Thymus (tissue), 11 donors: ENCODE measurements at regions not wholly inside any gene's neighbourhood (a gene's known extent, or its start where the extent isn't known, plus 50 kb on each side); places are given as distances from the start of the nearest gene placed in this dataset.
"Not testable (repeated sequence)": the region's sequence is repeated elsewhere in the genome, so short reads cannot be mapped to it uniquely, and the experiment has no call there.

Experiments
- DNase-seq, 9 donors: peaks; one replicate each; pipeline ENCODE4 v3.0.0-alpha.2; 2013; ENCODE audit warnings: low spot score in 9 of 9, low read depth in 6 of 9, missing footprints in 1 of 9
- H3K27ac ChIP-seq, 2 donors: one replicate each; pipeline ENCODE4 v1.5.1; 2013; ENCODE audit warnings: control low read depth in 1 of 2, low read depth in 1 of 2, low read length in 1 of 2, mild to moderate bottlenecking in 1 of 2, moderate library complexity in 1 of 2
- H3K27me3 ChIP-seq, 2 donors: one replicate each; pipeline ENCODE4 v1.5.1; 2013; ENCODE audit warnings: low read length in 1 of 2; ENCODE audit not compliant: control insufficient read depth in 2 of 2, insufficient read depth in 1 of 2
- H3K36me3 ChIP-seq, 2 donors: one replicate each; pipeline ENCODE4 v1.5.1; 2013; ENCODE audit warnings: low read length in 1 of 2, mild to moderate bottlenecking in 1 of 2, moderate library complexity in 1 of 2; ENCODE audit not compliant: control insufficient read depth in 2 of 2, insufficient read depth in 2 of 2
- H3K4me1 ChIP-seq, 2 donors: one replicate each; pipeline ENCODE4 v1.5.1; 2013; ENCODE audit warnings: low read length in 2 of 2; ENCODE audit not compliant: control insufficient read depth in 2 of 2, insufficient read depth in 2 of 2
- H3K4me3 ChIP-seq, 2 donors: one replicate each; pipeline ENCODE4 v1.5.1; 2013; ENCODE audit warnings: low read length in 2 of 2, control low read depth in 1 of 2, mild to moderate bottlenecking in 1 of 2
- H3K9me3 ChIP-seq, 2 donors: one replicate each; pipeline ENCODE4 v1.5.1; 2013; ENCODE audit warnings: low read length in 1 of 2, mild to moderate bottlenecking in 1 of 2; ENCODE audit not compliant: control insufficient read depth in 2 of 2, insufficient read depth in 1 of 2
- WGBS: extraction: QIAGEN DNeasy Blood & Tissue Kit; methylation state at CpG from one replicate; pipeline ENCODE4 v1.1.7; 2013; 5-methylcytosine and 5-hydroxymethylcytosine counted together
- donor health status: healthy.

DNA sequence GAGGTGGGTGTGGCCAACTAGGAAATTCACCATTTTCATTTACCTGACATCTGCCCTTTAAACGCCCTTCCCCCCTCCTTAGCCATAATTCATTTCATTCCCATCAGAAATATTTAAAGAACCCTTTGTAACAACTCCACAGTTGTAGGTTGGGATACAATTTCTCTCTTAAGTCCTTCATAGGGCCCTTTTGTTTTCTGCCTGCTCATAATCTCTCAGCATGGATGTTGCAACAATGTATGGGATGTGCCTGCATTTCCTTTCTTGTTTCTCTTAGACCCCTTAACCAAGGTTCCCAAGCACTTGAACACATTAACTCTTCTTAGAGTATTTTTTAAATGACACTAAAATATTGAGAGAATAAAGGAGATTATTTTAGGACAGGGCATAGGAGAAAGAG, 51.7 kb upstream of the MYO10 start:
- no peak for DNase-seq
- H3K4me1 ChIP-seq, result no peaks in the 10 kb centered on the region
- no peak overlapping the region for H3K27ac ChIP-seq
- H3K27me3 ChIP-seq, result no peaks in the 10 kb centered on the region
- no peaks in the 10 kb centered on the region for H3K36me3 ChIP-seq
- H3K9me3 ChIP-seq, result no peaks in the 10 kb centered on the region
- no peak overlapping the region for H3K4me3 ChIP-seq
- 90% methylated on average over 1 of the region's 1 CpG for WGBS

DNA sequence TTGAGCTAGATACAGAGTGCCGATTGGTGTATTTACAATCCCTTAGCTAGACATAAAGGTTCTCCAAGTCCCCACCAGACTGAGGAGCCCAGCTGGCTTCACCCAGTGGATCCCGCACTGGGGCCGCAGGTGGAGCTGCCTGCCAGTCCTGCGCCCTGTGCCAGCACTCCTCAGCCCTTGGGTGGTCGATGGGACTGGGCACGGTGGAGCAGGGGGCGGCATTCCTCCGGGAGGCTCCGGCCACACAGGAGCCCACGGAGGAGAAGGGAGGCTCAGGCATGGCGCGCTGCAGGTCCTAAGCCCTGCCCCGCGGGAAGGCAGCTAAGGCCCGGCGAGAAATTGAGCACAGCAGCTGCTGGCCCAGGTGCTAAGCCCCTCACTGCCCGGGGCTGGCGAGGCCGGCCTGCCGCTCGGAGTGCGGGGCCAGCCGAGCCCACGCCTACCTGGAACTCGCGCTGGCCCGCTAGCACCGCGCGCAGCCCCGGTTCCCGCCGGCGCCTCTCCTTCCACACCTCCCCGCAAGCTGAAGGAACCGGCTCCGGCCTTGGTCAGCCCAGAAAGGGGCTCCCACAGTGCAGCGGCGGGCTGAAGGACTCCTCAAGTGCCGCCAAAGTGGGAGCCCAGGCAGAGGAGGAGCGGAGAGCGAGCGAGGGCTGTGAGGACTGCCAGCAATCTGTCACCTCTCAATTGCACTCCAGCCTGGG, 54.9 kb upstream of the MYO10 start:
- H3K27me3 ChIP-seq, H3K4me1 ChIP-seq, H3K27ac ChIP-seq, H3K36me3 ChIP-seq, DNase-seq, H3K9me3 ChIP-seq, H3K4me3 ChIP-seq: not testable (repeated sequence)
- 96% methylated on average over 43 of the region's 43 CpGs for WGBS

DNA sequence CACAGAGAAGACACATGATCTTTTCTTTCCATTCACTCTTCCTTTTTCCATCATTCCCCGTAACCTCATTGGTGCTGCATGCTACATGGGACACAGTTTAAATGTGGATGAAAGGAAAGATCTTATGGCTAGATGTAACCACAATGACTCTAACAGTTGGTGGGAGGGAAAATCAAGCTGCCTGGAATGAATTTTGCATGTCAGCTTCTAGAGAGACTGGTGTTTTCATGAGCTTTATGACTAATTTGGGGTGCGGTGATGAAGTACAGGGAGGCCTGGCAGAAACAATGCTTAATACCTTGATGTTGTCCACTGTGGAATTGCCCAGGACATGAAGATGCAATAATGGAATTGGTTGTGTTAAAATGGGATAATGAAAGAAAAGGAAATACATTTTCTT, 55.9 kb upstream of the MYO10 start:
- no peak for DNase-seq
- no peak overlapping the region for H3K4me3 ChIP-seq
- no peaks in the 10 kb centered on the region for H3K4me1 ChIP-seq
- no peaks in the 10 kb centered on the region for H3K27me3 ChIP-seq
- H3K36me3 ChIP-seq, result no peaks in the 10 kb centered on the region
- no peaks in the 10 kb centered on the region for H3K9me3 ChIP-seq
- whole genome bisulfite sequencing, result 74% methylated on average over 2 of the region's 2 CpGs
- no peak overlapping the region for H3K27ac ChIP-seq

DNA sequence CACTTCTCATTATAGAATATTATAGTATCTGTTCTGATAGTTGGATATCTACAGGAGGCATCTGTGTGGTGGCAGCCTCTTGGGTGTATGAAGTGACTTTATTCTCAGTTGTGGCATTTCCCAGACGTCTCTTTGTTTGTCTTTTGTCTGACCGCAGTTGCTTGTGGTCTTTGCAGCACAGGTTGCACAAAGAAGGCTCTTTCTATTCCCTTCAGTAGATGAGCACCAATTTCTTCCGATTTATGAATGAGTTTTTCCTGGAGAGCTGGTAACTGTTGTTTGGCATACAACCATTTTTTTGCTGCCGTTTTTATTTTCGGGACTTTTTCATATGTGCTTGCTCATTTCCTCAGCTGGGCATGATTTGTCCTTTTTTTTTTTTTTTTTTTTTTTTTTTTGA, 56.4 kb upstream of the MYO10 start:
- Histone ChIP-seq H3K9me3 (no peaks in the 10 kb centered on the region), H3K36me3 (no peaks in the 10 kb centered on the region), H3K27me3 (no peaks in the 10 kb centered on the region), H3K4me3 (no peak overlapping the region), H3K27ac (no peak overlapping the region), H3K4me1 (no peaks in the 10 kb centered on the region)
- peak in 2 of 9 donors; percentile 6 to 47 for DNase-seq
- 13% methylated on average over 5 of the region's 5 CpGs for WGBS

DNA sequence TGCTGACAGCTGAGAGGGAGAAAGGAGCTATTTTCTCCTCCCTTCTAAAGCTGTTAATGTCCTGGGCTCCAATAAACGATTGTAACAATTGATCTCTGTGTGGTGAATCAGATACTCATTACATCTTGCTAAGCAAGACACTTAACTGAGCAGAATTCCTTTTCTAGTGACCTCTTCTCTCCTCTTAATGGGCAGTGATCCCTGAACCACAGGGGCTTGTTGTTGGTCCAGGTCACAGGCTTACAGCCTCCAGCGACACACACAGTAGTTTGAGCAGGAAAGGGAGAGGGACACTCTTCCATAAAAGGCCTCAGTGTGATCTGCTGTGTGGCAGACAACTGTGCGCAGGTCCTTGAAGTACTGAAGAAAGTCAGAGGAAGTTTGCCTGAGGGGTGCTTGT, 58.5 kb upstream of the MYO10 start:
- Histone ChIP-seq H3K9me3 (no peaks in the 10 kb centered on the region), H3K36me3 (no peaks in the 10 kb centered on the region), H3K4me1 (no peaks in the 10 kb centered on the region), H3K27ac (no peak overlapping the region), H3K4me3 (no peak overlapping the region), H3K27me3 (no peaks in the 10 kb centered on the region)
- 93% methylated on average over 3 of the region's 3 CpGs for WGBS
- no peak for DNase-seq

DNA sequence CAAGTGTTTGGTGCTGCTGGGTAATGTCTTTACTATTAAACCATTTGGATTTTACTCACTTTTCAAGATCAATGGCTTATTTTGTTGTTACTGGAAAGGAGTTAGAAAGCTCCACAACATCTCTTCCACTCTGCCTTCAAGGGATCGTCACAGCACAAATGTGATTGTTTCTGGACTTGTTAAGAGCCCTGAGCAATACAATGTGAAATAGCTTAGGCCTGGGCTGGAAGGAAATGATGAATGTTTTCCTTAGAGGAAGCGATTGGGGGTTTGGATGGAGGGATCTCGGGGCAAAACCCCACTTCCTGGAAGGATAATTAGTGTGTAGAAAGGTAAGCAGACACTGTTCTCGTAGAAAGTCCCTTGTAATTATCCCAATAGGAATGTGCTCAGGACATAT, 59.3 kb upstream of the MYO10 start:
- Histone ChIP-seq H3K4me1 (no peaks in the 10 kb centered on the region), H3K27ac (no peak overlapping the region), H3K36me3 (no peaks in the 10 kb centered on the region), H3K4me3 (no peak overlapping the region), H3K27me3 (no peaks in the 10 kb centered on the region), H3K9me3 (no peaks in the 10 kb centered on the region)
- DNase-seq, result no peak
- WGBS, result 79% methylated on average over 4 of the region's 4 CpGs

DNA sequence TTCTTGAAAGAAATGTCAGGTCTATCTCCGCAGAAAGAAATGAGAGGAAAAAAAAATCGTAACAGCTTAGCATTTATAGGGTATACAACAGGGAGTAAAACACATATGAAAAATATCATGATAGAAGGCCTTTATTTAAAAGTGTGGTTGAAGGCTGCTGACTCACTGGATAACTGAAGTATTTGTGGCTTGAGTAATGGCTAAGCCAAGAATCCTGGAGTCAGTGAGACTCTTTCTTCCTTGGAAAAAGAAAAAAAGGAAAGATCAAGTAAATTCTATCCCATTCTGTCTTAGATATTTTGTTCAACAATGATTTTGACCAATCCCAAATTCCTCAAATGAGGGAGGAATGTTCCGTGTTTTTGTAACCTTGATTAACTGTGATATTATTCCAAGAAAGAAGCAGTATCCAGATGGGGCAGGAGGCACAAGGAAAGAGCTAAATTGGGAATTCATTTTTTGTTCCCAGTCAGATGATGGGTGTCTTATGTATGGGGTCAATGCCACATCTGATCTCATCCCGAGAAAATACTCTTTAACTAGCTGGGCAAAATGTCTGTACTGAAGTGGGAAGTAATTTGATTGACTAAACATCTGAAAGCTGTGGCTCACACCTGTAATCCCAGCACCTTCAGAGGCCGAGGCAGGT, 64.3 kb upstream of the MYO10 start:
- no peak overlapping the region for H3K4me3 ChIP-seq
- H3K9me3 ChIP-seq, result no peaks in the 10 kb centered on the region
- H3K36me3 ChIP-seq, result no peaks in the 10 kb centered on the region
- no peak for DNase-seq
- no peaks in the 10 kb centered on the region for H3K27me3 ChIP-seq
- H3K4me1 ChIP-seq, result no peaks in the 10 kb centered on the region
- 75% methylated on average over 5 of the region's 5 CpGs for WGBS
- no peak overlapping the region for H3K27ac ChIP-seq

DNA sequence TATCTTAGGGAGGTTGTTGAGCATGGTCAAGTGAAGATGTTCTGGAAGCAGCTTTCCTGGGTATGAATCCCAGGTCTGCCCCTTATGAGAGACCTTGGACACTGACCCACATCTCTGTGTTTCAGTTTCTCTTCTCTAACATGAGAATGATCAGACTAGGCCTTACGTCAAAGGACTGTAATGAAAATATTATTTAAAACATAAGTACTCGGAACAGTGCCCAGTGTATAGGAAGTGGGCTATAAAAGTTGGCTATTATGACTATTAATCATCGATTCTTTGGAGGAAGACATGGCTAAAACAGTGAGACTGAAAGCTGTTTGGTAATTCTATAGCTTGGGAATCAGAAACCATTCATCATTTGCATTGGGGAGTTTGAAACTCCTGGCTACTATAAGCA, 65.3 kb upstream of the MYO10 start:
- WGBS, result 94% methylated on average over 3 of the region's 3 CpGs
- H3K27me3 ChIP-seq, result no peaks in the 10 kb centered on the region
- H3K4me1 ChIP-seq, result no peaks in the 10 kb centered on the region
- H3K36me3 ChIP-seq, result no peaks in the 10 kb centered on the region
- no peak overlapping the region for H3K4me3 ChIP-seq
- no peaks in the 10 kb centered on the region for H3K9me3 ChIP-seq
- no peak for DNase-seq
- H3K27ac ChIP-seq, result no peak overlapping the region

DNA sequence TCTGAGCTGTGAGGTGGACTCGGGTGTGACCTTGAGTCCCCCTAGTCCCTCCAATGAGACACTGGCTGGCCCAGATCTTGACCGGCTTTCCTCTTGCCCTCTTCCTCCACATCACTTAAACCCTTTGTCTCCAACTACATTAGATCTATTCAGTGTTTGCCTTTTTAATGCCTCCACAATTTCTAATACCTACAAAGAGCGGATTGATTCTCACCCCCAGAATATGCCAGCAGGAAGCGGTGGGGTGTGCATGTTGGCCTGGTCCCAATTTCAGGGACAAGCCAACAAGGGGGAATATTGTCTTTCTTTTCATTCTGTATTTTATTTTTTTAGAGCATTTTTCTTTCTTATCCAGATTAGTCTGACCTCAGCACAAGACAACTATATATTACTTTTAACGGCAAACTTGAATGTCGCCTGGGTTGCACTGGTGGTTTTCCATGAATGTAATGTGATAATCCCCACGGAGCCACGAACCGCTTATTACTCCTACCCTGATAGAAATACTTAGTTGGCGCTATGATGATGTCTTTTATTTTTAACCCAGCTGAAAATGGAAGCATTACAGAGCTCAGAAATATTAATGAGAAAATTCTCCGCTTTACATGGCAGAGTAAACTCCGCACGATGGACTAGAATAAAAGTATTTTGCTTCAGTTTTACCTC, 68.5 kb upstream of the MYO10 start:
- Histone ChIP-seq H3K36me3 (no peaks in the 10 kb centered on the region), H3K4me1 (no peaks in the 10 kb centered on the region), H3K27me3 (no peaks in the 10 kb centered on the region), H3K27ac (no peak overlapping the region), H3K4me3 (no peak overlapping the region), H3K9me3 (no peaks in the 10 kb centered on the region)
- no peak for DNase-seq
- WGBS, result 98% methylated on average over 13 of the region's 13 CpGs
